Esophagus squamous epithelium (tissue), 5 donors: ENCODE measurements at regions not wholly inside any gene's neighbourhood (a gene's known extent, or its start where the extent isn't known, plus 50 kb on each side); places are given as distances from the start of the nearest gene placed in this dataset.

Experiments
- DNase-seq: peaks from one replicate; lab custom pipeline; 2025; lab: John Stamatoyannopoulos, UW
- H3K27ac ChIP-seq, 4 donors: fragments of 200-600 bp; sonication (generic); one replicate each; pipeline ENCODE4 v1.5.1; 2016 to 2019; ENCODE audit warnings: mild to moderate bottlenecking in 1 of 4
- H3K27me3 ChIP-seq, 4 donors: fragments of 200-600 bp; sonication (generic); 1 replicate in 3 of 4; 2 replicates in 1 of 4; pipeline versions ENCODE4 v1.5.1 to v1.6.0; 2017 to 2021; ENCODE audit warnings: antibody characterized with exemption in 1 of 4
- H3K36me3 ChIP-seq, 3 donors: fragments of 200-600 bp; sonication (generic); one replicate each; pipeline ENCODE4 v1.5.1; 2016 to 2019
- H3K4me1 ChIP-seq, 3 donors: fragments of 200-600 bp; sonication (generic); one replicate each; pipeline ENCODE4 v1.5.1; 2017 to 2019
- H3K4me3 ChIP-seq, 4 donors: fragments of 200-600 bp; sonication (generic); 1 replicate in 3 of 4; 2 replicates in 1 of 4; pipeline ENCODE4 v1.5.1; 2016 to 2019; ENCODE audit warnings: mild to moderate bottlenecking in 2 of 4, moderate library complexity in 1 of 4
- H3K9me3 ChIP-seq, 3 donors: fragments of 200-600 bp; sonication (generic); one replicate each; pipeline ENCODE4 v1.5.1; 2016 to 2019
- POLR2A ChIP-seq, 4 donors: fragments of 450-650 bp; IDR thresholded peaks; one replicate each; pipeline ENCODE4 v1.6.1; 2017; ENCODE audit warnings: antibody characterized with exemption in 4 of 4, mild to moderate bottlenecking in 4 of 4, moderate library complexity in 3 of 4
- WGBS, 2 donors: methylation state at CpG; one replicate each; pipeline ENCODE4 v1.1.5; 2018; 5-methylcytosine and 5-hydroxymethylcytosine counted together
- intact Hi-C: fragments of 100-400 bp; cut with DNase I; formaldehyde crosslinking; loops from one replicate; pipeline ENCODE4 v1.15.0; 2022
- TF ChIP-seq, protein P1 (sequence below), 6 experiments: fragments of 450-650 bp in 4 of 6; fragments of 200-600 bp in 2 of 6; sonication (generic) in 2 of 6; IDR thresholded peaks; one replicate each; pipeline ENCODE4 v1.5.1; 2016 to 2019; ENCODE audit warnings: antibody characterized with exemption in 6 of 6, mild to moderate bottlenecking in 4 of 6, moderate library complexity in 4 of 6
- donor health status: DM: yes; HTN: yes; CAD: no.

GRCh38 chr17:71360301-71360700 is 760.5 kb upstream of the SOX9 start:
- WGBS, 2 donors = 57 to 64% methylated on average over 3 of the region's 3 CpGs
- intact Hi-C loops = no loop called here
- no peak overlapping the region for H3K4me3 ChIP-seq
- no peaks in the 10 kb centered on the region for H3K36me3 ChIP-seq
- H3K27ac ChIP-seq = no peak overlapping the region
- H3K9me3 ChIP-seq = peaks cover 0 to 4% (median 0%) of the 10 kb centered on the region in 3 donors
- TF ChIP-seq, protein P1, sequence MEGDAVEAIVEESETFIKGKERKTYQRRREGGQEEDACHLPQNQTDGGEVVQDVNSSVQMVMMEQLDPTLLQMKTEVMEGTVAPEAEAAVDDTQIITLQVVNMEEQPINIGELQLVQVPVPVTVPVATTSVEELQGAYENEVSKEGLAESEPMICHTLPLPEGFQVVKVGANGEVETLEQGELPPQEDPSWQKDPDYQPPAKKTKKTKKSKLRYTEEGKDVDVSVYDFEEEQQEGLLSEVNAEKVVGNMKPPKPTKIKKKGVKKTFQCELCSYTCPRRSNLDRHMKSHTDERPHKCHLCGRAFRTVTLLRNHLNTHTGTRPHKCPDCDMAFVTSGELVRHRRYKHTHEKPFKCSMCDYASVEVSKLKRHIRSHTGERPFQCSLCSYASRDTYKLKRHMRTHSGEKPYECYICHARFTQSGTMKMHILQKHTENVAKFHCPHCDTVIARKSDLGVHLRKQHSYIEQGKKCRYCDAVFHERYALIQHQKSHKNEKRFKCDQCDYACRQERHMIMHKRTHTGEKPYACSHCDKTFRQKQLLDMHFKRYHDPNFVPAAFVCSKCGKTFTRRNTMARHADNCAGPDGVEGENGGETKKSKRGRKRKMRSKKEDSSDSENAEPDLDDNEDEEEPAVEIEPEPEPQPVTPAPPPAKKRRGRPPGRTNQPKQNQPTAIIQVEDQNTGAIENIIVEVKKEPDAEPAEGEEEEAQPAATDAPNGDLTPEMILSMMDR (IDR thresholded peaks at IDR 0.05) = no peak
- TF ChIP-seq POLR2A (IDR thresholded peaks at IDR 0.05) = no peak
- no peaks in the 10 kb centered on the region for H3K4me1 ChIP-seq
- no peaks in the 10 kb centered on the region for H3K27me3 ChIP-seq
- DNase-seq = no peak

DNA sequence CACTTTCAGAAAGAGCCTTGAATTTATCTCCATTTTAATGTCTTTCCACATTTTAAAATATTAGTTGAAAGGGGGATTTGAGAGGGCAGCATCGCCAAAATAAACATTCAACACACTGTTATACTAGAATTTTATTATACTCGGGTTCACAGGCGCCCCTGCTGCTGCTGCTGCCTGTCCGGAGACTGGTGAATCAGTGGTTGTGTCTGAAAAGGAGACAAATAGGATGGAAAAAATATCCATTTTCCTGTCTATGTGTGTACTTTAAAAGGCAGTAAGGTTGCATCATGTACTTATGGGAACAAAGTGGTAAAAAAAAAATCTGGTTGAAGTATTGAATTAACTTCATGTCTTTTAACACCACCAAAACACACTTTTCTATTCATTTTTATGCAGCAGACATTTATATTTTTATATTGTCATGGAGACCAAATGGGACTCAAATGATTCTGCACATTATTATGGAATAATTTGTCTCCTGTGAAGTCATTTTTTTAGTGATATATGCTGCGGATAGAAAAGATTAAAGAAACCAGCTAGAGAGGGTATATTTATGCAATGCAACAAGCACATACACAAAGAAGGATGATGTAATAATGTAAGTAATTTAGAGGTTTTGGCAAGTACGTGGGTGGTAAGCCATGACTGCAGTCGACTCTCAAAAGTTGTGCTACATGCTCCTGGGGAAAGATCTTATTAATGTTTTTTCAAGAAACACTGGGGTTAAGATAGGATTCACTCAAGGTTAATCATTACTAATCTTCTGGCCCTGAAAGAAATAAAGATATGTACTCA is 759.0 kb upstream of the SOX9 start:
- no peak overlapping the region for H3K27ac ChIP-seq
- WGBS, 2 donors = 47% methylated on average over 7 of the region's 7 CpGs
- H3K36me3 ChIP-seq = no peaks in the 10 kb centered on the region
- no peaks in the 10 kb centered on the region for H3K27me3 ChIP-seq
- no peak for DNase-seq
- TF ChIP-seq, protein P1 (IDR thresholded peaks at IDR 0.05) = no peak
- TF ChIP-seq POLR2A (IDR thresholded peaks at IDR 0.05) = no peak
- H3K4me1 ChIP-seq = no peaks in the 10 kb centered on the region
- H3K9me3 ChIP-seq = peaks cover 0 to 4% (median 0%) of the 10 kb centered on the region in 3 donors
- intact Hi-C loops = no loop called here
- no peak overlapping the region for H3K4me3 ChIP-seq

GRCh38 chr17:71363661-71364060 is 757.2 kb upstream of the SOX9 start:
- no peak for DNase-seq
- Histone ChIP-seq H3K27ac (no peak overlapping the region), H3K4me3 (no peak overlapping the region), H3K27me3 (no peaks in the 10 kb centered on the region), H3K9me3 (peaks cover 0 to 4% (median 0%) of the 10 kb centered on the region in 3 donors), H3K4me1 (no peaks in the 10 kb centered on the region), H3K36me3 (no peaks in the 10 kb centered on the region)
- 61 to 74% methylated on average over 2 of the region's 2 CpGs for WGBS, 2 donors
- intact Hi-C loops = no loop called here
- TF ChIP-seq, protein P1 (IDR thresholded peaks at IDR 0.05) = no peak
- no peak for TF ChIP-seq POLR2A (IDR thresholded peaks at IDR 0.05)

GRCh38 chr17:71371809-71372208 is 749.0 kb upstream of the SOX9 start:
- H3K4me3 ChIP-seq = no peak overlapping the region
- no peaks in the 10 kb centered on the region for H3K27me3 ChIP-seq
- WGBS, 2 donors = 75 to 78% methylated on average over 7 of the region's 7 CpGs
- H3K4me1 ChIP-seq = no peaks in the 10 kb centered on the region
- intact Hi-C loops = no loop called here
- no peak for DNase-seq
- no peaks in the 10 kb centered on the region for H3K9me3 ChIP-seq
- H3K36me3 ChIP-seq = no peaks in the 10 kb centered on the region
- H3K27ac ChIP-seq = no peak overlapping the region
- TF ChIP-seq, protein P1 (IDR thresholded peaks at IDR 0.05) = no peak
- TF ChIP-seq POLR2A (IDR thresholded peaks at IDR 0.05) = no peak

DNA sequence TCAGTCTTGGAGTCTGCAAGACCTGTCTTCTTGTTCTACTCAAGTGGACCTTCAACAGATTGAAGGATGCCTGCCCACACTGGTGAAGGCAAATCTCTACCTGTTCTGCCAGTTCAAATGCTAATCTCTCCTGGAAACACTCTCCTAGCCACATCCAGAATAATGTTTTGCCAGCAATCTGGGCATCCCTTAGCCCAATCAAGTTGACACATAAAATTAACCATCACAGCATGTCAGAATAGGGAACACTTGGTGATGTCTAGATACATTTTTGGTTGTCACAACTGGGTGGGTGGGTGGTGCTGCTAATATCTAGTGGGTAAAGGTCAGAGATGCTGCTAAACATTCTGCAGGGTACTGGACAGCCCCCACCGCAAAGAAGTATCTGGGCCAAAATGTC is 744.9 kb upstream of the SOX9 start:
- no peaks in the 10 kb centered on the region for H3K9me3 ChIP-seq
- H3K27ac ChIP-seq = no peak overlapping the region
- H3K4me1 ChIP-seq = no peaks in the 10 kb centered on the region
- no peaks in the 10 kb centered on the region for H3K27me3 ChIP-seq
- 80 to 83% methylated on average over 1 of the region's 1 CpG for whole genome bisulfite sequencing, 2 donors
- H3K36me3 ChIP-seq = no peaks in the 10 kb centered on the region
- no peak overlapping the region for H3K4me3 ChIP-seq
- DNase-seq = no peak
- TF ChIP-seq, protein P1 (IDR thresholded peaks at IDR 0.05) = no peak
- TF ChIP-seq POLR2A (IDR thresholded peaks at IDR 0.05) = no peak
- intact Hi-C loops = no loop called here
